ENCODE measurements at regions not wholly inside any gene's neighbourhood (a gene's known extent, or its start where the extent isn't known, plus 50 kb on each side); places are given as distances from the start of the nearest gene placed in this dataset.

DNA sequence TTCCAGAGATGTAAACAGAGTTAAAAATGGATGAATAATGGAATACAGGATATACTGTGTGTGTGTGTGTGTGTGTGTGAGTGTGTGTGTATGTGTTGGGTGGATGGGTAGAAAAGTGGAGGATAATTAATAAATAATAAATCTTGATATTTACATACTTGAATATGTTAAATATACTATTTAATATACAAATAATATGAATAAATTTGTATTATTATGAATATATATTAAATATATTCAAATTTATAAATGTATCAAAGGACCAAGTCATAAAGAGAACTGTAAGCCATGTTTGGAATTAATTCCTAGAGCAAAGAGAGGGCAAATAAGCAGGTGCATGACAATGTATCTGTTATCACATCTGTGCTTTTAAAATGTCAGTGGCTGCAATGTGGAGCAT, 225.3 kb downstream of the ALG10B start (continued):
- TF ChIP-seq, protein P1, sequence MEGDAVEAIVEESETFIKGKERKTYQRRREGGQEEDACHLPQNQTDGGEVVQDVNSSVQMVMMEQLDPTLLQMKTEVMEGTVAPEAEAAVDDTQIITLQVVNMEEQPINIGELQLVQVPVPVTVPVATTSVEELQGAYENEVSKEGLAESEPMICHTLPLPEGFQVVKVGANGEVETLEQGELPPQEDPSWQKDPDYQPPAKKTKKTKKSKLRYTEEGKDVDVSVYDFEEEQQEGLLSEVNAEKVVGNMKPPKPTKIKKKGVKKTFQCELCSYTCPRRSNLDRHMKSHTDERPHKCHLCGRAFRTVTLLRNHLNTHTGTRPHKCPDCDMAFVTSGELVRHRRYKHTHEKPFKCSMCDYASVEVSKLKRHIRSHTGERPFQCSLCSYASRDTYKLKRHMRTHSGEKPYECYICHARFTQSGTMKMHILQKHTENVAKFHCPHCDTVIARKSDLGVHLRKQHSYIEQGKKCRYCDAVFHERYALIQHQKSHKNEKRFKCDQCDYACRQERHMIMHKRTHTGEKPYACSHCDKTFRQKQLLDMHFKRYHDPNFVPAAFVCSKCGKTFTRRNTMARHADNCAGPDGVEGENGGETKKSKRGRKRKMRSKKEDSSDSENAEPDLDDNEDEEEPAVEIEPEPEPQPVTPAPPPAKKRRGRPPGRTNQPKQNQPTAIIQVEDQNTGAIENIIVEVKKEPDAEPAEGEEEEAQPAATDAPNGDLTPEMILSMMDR (IDR thresholded peaks at IDR 0.05; ENCODE audit: poor library complexity, severe bottlenecking) = no peak
- TF ChIP-seq TAF1 (IDR thresholded peaks at IDR 0.05; ENCODE audit: low read depth) = no peak

DNA sequence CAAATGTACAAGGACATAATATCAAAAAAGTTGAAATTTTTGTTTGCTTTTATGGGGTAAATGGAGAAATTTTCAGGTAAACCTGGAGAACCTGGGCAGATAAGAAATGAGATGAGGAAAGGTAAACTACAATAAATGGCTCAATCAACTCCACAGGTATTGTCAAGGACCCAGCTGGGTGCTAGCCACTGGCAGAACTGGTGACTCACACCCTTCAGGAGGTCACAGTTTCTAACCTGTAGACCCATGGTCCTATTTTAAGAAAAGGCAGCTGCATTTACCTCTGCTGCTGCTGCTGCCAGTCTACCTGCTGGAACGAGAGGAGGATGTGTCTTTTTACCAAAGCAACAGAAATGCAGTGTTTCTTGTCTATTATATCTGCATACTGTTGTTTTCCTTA, 226.6 kb downstream of the ALG10B start:
- Histone ChIP-seq H3F3A (ENCODE audit: insufficient read depth, low read length, poor library complexity, severe bottlenecking) (no peaks in the 10 kb centered on the region), H3K79me2 (replicated peaks; ENCODE audit: insufficient read depth, low read length) (no peaks in the 10 kb centered on the region), H3K27ac (ENCODE audit: low read length) (no peak overlapping the region), H3K9ac (ENCODE audit: low read length) (no peak overlapping the region), H4K20me1 (ENCODE audit: insufficient read depth) (no peaks in the 10 kb centered on the region), H3K36me3 (ENCODE audit: insufficient read depth, low read length) (no peaks in the 10 kb centered on the region), H3K4me3 (ENCODE audit: low read length) (no peak overlapping the region), H2AFZ (ENCODE audit: low read depth, low read length) (no peak overlapping the region), H3K4me2 (ENCODE audit: low read length) (no peak overlapping the region), H3K9me2 (ENCODE audit: insufficient read depth, low read length) (no peaks in the 10 kb centered on the region), H3K9me3 (ENCODE audit: low read length) (no peaks in the 10 kb centered on the region), H3K27me3 (ENCODE audit: insufficient read depth, low read depth, low read length) (no peaks in the 10 kb centered on the region)
- TF ChIP-seq, protein P1 (IDR thresholded peaks at IDR 0.05; ENCODE audit: poor library complexity, severe bottlenecking) = no peak
- TF ChIP-seq MXI1 (conservative IDR thresholded peaks at IDR 0.05; ENCODE audit: poor library complexity, severe bottlenecking) = no peak
- TF ChIP-seq RAD21 (conservative IDR thresholded peaks at IDR 0.05) = no peak
- TF ChIP-seq SMC3 (conservative IDR thresholded peaks at IDR 0.05; ENCODE audit: poor library complexity) = no peak
- no peak for TF ChIP-seq EP300 (conservative IDR thresholded peaks at IDR 0.05; ENCODE audit: poor library complexity, severe bottlenecking)
- TF ChIP-seq POLR2AphosphoS5 (IDR thresholded peaks at IDR 0.05) = no peak
- TF ChIP-seq TAF1 (IDR thresholded peaks at IDR 0.05; ENCODE audit: low read depth) = no peak
- no peak for TF ChIP-seq REST (IDR thresholded peaks at IDR 0.05; ENCODE audit: borderline replicate concordance)
- TF ChIP-seq EZH2 (IDR thresholded peaks at IDR 0.05; ENCODE audit: borderline replicate concordance, insufficient read depth, low read length, poor library complexity, severe bottlenecking) = no peak

Measured in neural cell (in vitro differentiated cells).